OCI-M2 (cell line): ENCODE measurements at regions not wholly inside any gene's neighbourhood (a gene's known extent, or its start where the extent isn't known, plus 50 kb on each side); places are given as distances from the start of the nearest gene placed in this dataset.
A peak's percentile ranks its signal among the peaks of the same experiment; 100 is the strongest.

Experiments used
- DNase-seq: peaks from one replicate; lab custom pipeline; 2025; ENCODE audit not compliant: unreplicated experiment; lab: John Stamatoyannopoulos, UW

DNA sequence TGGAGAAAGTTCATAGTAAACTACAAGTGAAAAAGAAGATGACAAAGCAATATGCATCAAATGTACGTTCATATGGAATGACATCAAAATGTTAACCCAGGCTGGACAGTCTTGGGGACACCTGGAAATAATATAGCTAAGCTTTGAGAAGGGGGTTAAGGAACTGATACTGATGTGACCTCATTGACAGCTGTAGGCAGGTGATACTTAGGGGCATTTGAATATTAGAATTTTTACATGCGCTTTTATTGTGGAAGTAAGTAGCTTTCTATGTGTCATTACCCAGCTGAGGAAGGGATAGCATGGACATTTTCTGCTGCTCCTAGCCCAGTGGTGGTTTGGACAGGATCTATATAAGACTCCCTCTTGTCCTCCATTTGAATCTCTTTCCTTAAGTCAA lies 299.7 kb downstream of the CWC27 start:
- DNase-seq: no peak

DNA sequence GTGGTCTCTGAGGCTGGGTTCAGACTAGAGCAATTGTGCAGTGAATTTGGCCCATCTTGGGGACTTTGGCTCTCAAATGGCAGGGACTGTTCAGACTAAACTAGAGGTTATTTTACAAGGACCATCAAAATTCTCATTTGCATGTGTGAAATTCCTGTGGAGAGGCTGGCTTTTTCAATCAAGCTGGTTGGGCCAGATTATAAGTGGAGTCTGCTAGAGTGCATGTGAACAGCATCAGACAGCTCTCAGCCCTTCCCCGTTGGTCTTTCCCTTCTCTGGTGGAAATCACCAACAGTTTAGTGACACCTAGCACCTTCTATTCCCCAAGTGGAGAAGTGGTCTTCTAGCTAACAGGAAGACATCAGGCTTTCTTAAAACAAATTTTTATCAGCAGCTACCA lies 301.3 kb downstream of the CWC27 start:
- no peak for DNase-seq

DNA sequence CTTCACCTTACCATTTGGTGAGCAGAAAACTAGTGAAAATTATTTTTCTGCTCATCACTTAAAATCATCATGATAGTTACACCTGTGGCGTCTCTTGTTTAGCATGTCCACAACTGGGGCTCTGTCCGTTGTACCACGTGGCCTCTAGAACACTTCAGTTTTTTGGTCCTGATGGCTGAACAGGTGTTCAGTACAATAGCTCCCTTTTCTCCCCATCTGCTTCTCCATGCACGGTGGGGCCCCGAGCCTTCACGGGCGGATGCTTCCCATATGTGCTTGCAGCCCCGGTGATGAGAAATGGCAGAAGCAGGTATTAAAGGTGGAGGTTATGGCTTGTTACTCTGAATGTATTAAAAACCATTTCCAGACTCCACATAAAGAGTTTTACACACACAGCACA lies 304.1 kb downstream of the CWC27 start:
- DNase-seq: no peak

- DNase-seq: no peak
Measured at GRCh38 chr5:65073250-65073661, 304.5 kb downstream of the CWC27 start.

- no peak for DNase-seq
Measured at GRCh38 chr5:65075623-65076250, 307.0 kb downstream of the CWC27 start.

DNA sequence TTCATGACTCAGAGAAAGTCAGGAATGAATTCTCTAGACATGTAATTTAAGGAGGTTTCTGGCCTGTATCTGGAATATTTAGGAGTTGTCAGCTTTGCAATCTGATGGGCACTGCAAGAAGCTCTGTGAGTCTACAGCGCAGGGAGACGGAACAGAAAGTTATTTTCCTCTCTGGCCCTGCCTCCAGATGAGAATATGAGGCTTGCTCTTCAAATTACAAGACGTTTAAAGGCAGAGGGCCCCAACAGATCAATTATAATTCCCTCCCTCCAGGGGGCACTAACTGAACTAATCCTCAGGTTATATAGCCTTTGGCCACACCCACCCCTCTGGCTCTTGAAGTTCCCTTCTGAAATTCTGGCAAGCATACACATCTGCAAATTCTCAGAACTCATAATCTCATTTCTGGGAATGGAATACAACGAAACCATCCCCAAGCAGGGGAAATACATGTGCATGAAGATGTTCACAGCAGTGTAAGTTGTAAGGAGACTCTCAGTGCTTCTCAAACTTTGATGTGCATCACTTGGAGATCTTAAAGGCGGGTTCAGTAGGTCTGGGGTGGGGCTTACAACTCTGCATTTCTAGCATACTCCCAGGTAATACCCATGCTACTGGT lies 307.6 kb downstream of the CWC27 start:
- no peak for DNase-seq

- no peak for DNase-seq
Measured at GRCh38 chr5:65077653-65078052, 308.9 kb downstream of the CWC27 start.

GRCh38 chr5:65078331-65078730 lies 309.6 kb downstream of the CWC27 start:
- DNase-seq: peak; percentile 20

DNA sequence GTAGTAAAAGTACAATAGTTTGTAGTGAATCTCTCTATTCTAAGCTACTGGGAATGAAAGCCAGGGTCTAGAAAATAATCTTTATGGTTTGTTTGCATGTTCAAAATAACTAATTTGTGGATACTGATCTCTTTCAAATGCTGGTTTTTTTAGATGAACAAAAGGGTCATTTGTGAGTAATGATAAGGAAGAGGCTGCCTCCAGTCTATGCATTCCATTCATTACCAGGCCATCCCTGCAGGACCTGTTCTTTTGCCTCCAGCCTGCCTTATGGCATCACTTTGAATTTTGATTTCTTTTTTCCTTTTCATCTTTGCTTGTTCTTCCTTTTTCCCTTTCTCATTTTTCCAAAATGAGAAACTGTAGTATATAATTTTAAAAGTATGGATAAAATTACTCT lies 312.3 kb downstream of the CWC27 start:
- no peak for DNase-seq

GRCh38 chr5:65084795-65085515 lies 316.2 kb downstream of the CWC27 start:
- no peak for DNase-seq

GRCh38 chr5:65085516-65085850 lies 316.8 kb downstream of the CWC27 start:
- DNase-seq: no peak

DNA sequence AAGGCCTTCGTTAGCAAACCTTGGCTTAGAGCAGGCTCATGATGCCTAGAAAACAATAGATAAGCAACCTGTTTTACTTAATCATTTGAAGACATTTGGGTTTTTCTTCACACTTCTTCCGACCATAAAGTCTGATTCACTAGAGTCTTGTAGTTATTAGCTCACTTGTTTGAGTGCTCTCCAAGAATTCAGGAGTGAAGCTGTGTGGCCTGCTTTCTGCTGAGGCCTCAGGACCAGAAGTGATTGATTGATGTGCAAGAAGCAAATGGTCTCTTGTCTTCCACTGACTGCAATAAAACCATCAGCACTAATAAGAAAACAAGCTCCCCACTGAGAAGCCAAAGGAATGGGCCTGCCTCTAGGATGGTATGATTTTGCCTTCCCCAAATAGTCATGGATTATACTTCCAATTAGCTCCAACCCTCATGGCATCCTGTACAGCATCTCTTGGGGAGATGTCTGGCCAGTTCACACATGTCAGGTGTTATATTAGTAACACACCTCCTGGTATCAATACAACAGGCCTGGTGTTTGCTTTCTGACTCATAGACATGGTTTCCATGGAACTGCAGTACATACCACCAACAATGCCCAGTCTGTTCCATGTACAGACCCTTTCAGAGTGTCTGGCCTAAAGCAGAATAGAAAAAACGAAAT lies 317.6 kb downstream of the CWC27 start:
- DNase-seq: no peak

GRCh38 chr5:65087154-65087553 lies 318.4 kb downstream of the CWC27 start:
- no peak for DNase-seq

DNA sequence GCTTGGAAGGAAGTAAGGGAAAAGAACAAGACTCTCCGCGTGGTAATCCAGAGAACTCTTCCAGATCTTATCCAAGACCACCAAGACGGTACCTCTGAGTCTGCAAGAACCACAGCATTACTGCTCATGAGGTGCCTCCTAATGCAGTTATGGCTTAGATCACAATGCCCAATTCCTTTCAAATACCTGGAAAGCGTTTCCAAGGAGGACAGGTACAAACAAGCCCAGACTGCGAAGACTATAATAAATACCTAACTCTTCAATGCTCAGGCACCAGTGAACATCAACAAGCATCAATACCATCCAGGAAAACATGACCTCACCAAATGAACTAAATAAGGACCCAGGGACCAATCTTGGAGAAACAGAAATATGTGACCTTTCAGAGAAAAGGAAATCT lies 325.5 kb downstream of the CWC27 start:
- DNase-seq: no peak

GRCh38 chr5:65098393-65098792 lies 329.7 kb downstream of the CWC27 start:
- no peak for DNase-seq
